Hepatocyte (in vitro differentiated cells): ENCODE measurements at regions not wholly inside any gene's neighbourhood (a gene's known extent, or its start where the extent isn't known, plus 50 kb on each side); places are given as distances from the start of the nearest gene placed in this dataset.

ENCODE experiments used
- DNase-seq: peaks from one replicate; pipeline ENCODE4 v3.0.0-alpha.2; 2016; ENCODE audit warnings: low spot score
- H2AFZ ChIP-seq: fragments of 200-600 bp; sonication (generic); 2 replicates; pipeline ENCODE4 v1.6.0; 2016; ENCODE audit warnings: antibody characterized with exemption, mild to moderate bottlenecking
- H3K27ac ChIP-seq: fragments of 200-600 bp; sonication (generic); 2 replicates; pipeline ENCODE4 v1.5.1; 2016; ENCODE audit warnings: mild to moderate bottlenecking
- H3K27me3 ChIP-seq: fragments of 200-600 bp; sonication (generic); 2 replicates; pipeline ENCODE4 v1.6.1; 2016
- H3K36me3 ChIP-seq: fragments of 200-600 bp; sonication (generic); replicated peaks from 2 replicates; pipeline ENCODE4 v1.5.1; 2016; ENCODE audit warnings: low read depth; ENCODE audit not compliant: insufficient read depth
- H3K4me1 ChIP-seq: fragments of 200-600 bp; sonication (generic); 2 replicates; pipeline ENCODE4 v1.5.1; 2016; ENCODE audit warnings: mild to moderate bottlenecking, moderate library complexity; ENCODE audit not compliant: insufficient read depth
- H3K4me2 ChIP-seq: fragments of 200-600 bp; sonication (generic); 2 replicates; pipeline ENCODE4 v1.6.0; 2016
- H3K4me3 ChIP-seq: fragments of 200-600 bp; sonication (generic); 2 replicates; pipeline ENCODE4 v1.5.1; 2016; ENCODE audit warnings: mild to moderate bottlenecking
- H3K79me2 ChIP-seq: fragments of 200-600 bp; sonication (generic); 2 replicates; pipeline ENCODE4 v1.6.0; 2017; ENCODE audit warnings: mild to moderate bottlenecking
- H3K9me2 ChIP-seq: fragments of 200-600 bp; sonication (generic); replicated peaks from 2 replicates; pipeline ENCODE4 v1.6.0; 2017; ENCODE audit warnings: mild to moderate bottlenecking; ENCODE audit not compliant: insufficient read depth
- H3K9me3 ChIP-seq: fragments of 200-600 bp; sonication (generic); 2 replicates; pipeline ENCODE4 v1.5.1; 2016; ENCODE audit warnings: low read depth, mild to moderate bottlenecking
- H4K20me1 ChIP-seq: fragments of 200-600 bp; sonication (generic); 2 replicates; pipeline ENCODE4 v1.6.0; 2016; ENCODE audit warnings: mild to moderate bottlenecking; ENCODE audit not compliant: insufficient read depth, poor library complexity, severe bottlenecking
- CTCF ChIP-seq: fragments of 200-600 bp; sonication (generic); IDR thresholded peaks from 2 replicates; pipeline ENCODE4 v1.5.1; 2016; ENCODE audit warnings: antibody characterized with exemption, mild to moderate bottlenecking; ENCODE audit not compliant: poor library complexity
- EZH2 ChIP-seq: fragments of 200-600 bp; sonication (generic); IDR thresholded peaks from 2 replicates; pipeline ENCODE4 v1.6.1; 2016; ENCODE audit warnings: antibody characterized with exemption, mild to moderate bottlenecking, borderline replicate concordance
- EZH2phosphoT487 ChIP-seq: fragments of 200-600 bp; sonication (generic); IDR thresholded peaks from one replicate; pipeline ENCODE4 v1.6.1; 2018; ENCODE audit warnings: antibody characterized with exemption, mild to moderate bottlenecking, low read depth, moderate library complexity; ENCODE audit not compliant: unreplicated experiment, severe bottlenecking
- WGBS: methylation state at CpG from one replicate; pipeline ENCODE4 v1.1.6; 2016; ENCODE audit warnings: low lambda C conversion rate; ENCODE audit errors: missing lambda C conversion rate; 5-methylcytosine and 5-hydroxymethylcytosine counted together

GRCh38 chr12:17853054-17853453 lies 236.9 kb downstream of the RERGL start:
- no peak overlapping the region for H2AFZ ChIP-seq
- DNase-seq, result no peak

GRCh38 chr12:17841496-17841895 lies 248.5 kb downstream of the RERGL start:
- 76% methylated on average over 1 of the region's 1 CpG for WGBS

More at GRCh38 chr12:17853054-17853453, 236.9 kb downstream of the RERGL start:
- TF ChIP-seq CTCF (no peak), EZH2 (no peak), EZH2phosphoT487 (no peak)
- Histone ChIP-seq H3K4me3 (no peak overlapping the region), H3K27me3 (no peaks in the 10 kb centered on the region), H3K27ac (no peak overlapping the region), H3K4me1 (no peaks in the 10 kb centered on the region), H3K4me2 (no peak overlapping the region), H3K9me3 (no peaks in the 10 kb centered on the region), H3K9me2 (no peaks in the 10 kb centered on the region), H4K20me1 (no peaks in the 10 kb centered on the region), H3K79me2 (no peaks in the 10 kb centered on the region), H3K36me3 (no peaks in the 10 kb centered on the region)
- 82% methylated on average over 2 of the region's 2 CpGs for WGBS

GRCh38 chr12:17829813-17830212 lies 260.2 kb downstream of the RERGL start:
- H3K79me2 ChIP-seq, result no peaks in the 10 kb centered on the region
- no peak for DNase-seq
- H3K27me3 ChIP-seq, result no peaks in the 10 kb centered on the region
- H3K4me1 ChIP-seq, result no peaks in the 10 kb centered on the region
- WGBS, result 94% methylated on average over 1 of the region's 1 CpG
- H3K27ac ChIP-seq, result no peak overlapping the region
- H3K4me3 ChIP-seq, result no peak overlapping the region
- no peak overlapping the region for H2AFZ ChIP-seq
- H3K36me3 ChIP-seq, result no peaks in the 10 kb centered on the region
- no peaks in the 10 kb centered on the region for H4K20me1 ChIP-seq
- no peak for TF ChIP-seq EZH2
- TF ChIP-seq CTCF, result no peak
- no peak overlapping the region for H3K4me2 ChIP-seq
- H3K9me2 ChIP-seq, result no peaks in the 10 kb centered on the region
- H3K9me3 ChIP-seq, result no peaks in the 10 kb centered on the region

More at GRCh38 chr12:17841496-17841895, 248.5 kb downstream of the RERGL start:
- Histone ChIP-seq H3K36me3 (no peaks in the 10 kb centered on the region), H4K20me1 (no peaks in the 10 kb centered on the region), H3K9me3 (no peaks in the 10 kb centered on the region), H3K27ac (no peak overlapping the region), H3K4me2 (no peak overlapping the region), H3K4me3 (no peak overlapping the region), H3K4me1 (no peaks in the 10 kb centered on the region), H3K79me2 (no peaks in the 10 kb centered on the region), H2AFZ (no peak overlapping the region), H3K27me3 (no peaks in the 10 kb centered on the region), H3K9me2 (no peaks in the 10 kb centered on the region)
- no peak for TF ChIP-seq EZH2phosphoT487
- DNase-seq, result no peak

GRCh38 chr12:17818931-17819330 lies 271.1 kb downstream of the RERGL start:
- Histone ChIP-seq H4K20me1 (no peaks in the 10 kb centered on the region), H3K4me3 (no peak overlapping the region), H3K27ac (no peak overlapping the region), H3K9me2 (no peaks in the 10 kb centered on the region), H3K4me2 (no peak overlapping the region), H3K36me3 (no peaks in the 10 kb centered on the region), H2AFZ (no peak overlapping the region), H3K4me1 (no peaks in the 10 kb centered on the region), H3K79me2 (no peaks in the 10 kb centered on the region), H3K27me3 (no peaks in the 10 kb centered on the region), H3K9me3 (no peaks in the 10 kb centered on the region)
- TF ChIP-seq EZH2phosphoT487, result no peak
- TF ChIP-seq CTCF, result no peak
- no peak for TF ChIP-seq EZH2
- no peak for DNase-seq
